ENCODE measurements at regions not wholly inside any gene's neighbourhood (a gene's known extent, or its start where the extent isn't known, plus 50 kb on each side); places are given as distances from the start of the nearest gene placed in this dataset.

GRCh38 chr13:88752041-88752440, 1080.9 kb downstream of the SLITRK5 start (continued):
- TF ChIP-seq THAP7 (CRISPR knock-in tag; IDR thresholded peaks at IDR 0.05) (no peak), TARDBP (IDR thresholded peaks at IDR 0.05) (no peak), GABPB1 (CRISPR knock-in tag; IDR thresholded peaks at IDR 0.05) (no peak), HNRNPK (IDR thresholded peaks at IDR 0.05; ENCODE audit: low read depth, low read length, poor library complexity, severe bottlenecking) (no peak), L3MBTL2 (IDR thresholded peaks at IDR 0.05) (no peak), SP2 (IDR thresholded peaks at IDR 0.05; ENCODE audit: extremely low read depth, low read depth, low read length, poor library complexity, severe bottlenecking) (no peak), ZBED1 (IDR thresholded peaks at IDR 0.05) (no peak), TRIM28 (IDR thresholded peaks at IDR 0.05) (no peak), CBX1 (IDR thresholded peaks at IDR 0.05; ENCODE audit: low read depth) (no peak), ZNF3 (CRISPR knock-in tag; IDR thresholded peaks at IDR 0.05) (no peak), HES1 (IDR thresholded peaks at IDR 0.05; ENCODE audit: low read depth) (no peak), ZBTB1 (CRISPR knock-in tag; IDR thresholded peaks at IDR 0.05; ENCODE audit: borderline replicate concordance, low read depth) (no peak), HBP1 (CRISPR knock-in tag; IDR thresholded peaks at IDR 0.05) (no peak), ARNT (IDR thresholded peaks at IDR 0.05) (no peak), TFAP4 (CRISPR knock-in tag; IDR thresholded peaks at IDR 0.05; ENCODE audit: borderline replicate concordance) (no peak), E2F1 (CRISPR knock-in tag; IDR thresholded peaks at IDR 0.05) (no peak), KAT7 (CRISPR knock-in tag; IDR thresholded peaks at IDR 0.05; ENCODE audit: borderline replicate concordance) (no peak)

All from K562 (cell line).